GM19099 (cell line): ENCODE measurements at regions not wholly inside any gene's neighbourhood (a gene's known extent, or its start where the extent isn't known, plus 50 kb on each side); places are given as distances from the start of the nearest gene placed in this dataset.

Experiments used
- POLR2A ChIP-seq: IDR thresholded peaks from 3 replicates; pipeline ENCODE4 v1.6.1; 2011; ENCODE audit warnings: low read depth; ENCODE audit not compliant: insufficient read length; ENCODE audit errors: extremely low read depth

- TF ChIP-seq POLR2A: no peak
These were observed 1480.7 kb upstream of the WWC1 start for GRCh38 chr5:166810721-166811120.

GRCh38 chr5:166823360-166823759, 1468.1 kb upstream of the WWC1 start:
- TF ChIP-seq POLR2A: no peak

- TF ChIP-seq POLR2A: no peak
These were observed 1457.2 kb upstream of the WWC1 start for GRCh38 chr5:166834246-166834645.

- TF ChIP-seq POLR2A: no peak
These were observed 1446.4 kb upstream of the WWC1 start for GRCh38 chr5:166845044-166845443.

GRCh38 chr5:166856791-166857190, 1434.7 kb upstream of the WWC1 start:
- no peak for TF ChIP-seq POLR2A

GRCh38 chr5:166860426-166860825, 1431.0 kb upstream of the WWC1 start:
- TF ChIP-seq POLR2A: no peak

- no peak for TF ChIP-seq POLR2A
These were observed 1428.9 kb upstream of the WWC1 start for GRCh38 chr5:166862581-166862980.

GRCh38 chr5:166865206-166865605, 1426.2 kb upstream of the WWC1 start:
- no peak for TF ChIP-seq POLR2A

GRCh38 chr5:166880456-166880855, 1411.0 kb upstream of the WWC1 start:
- TF ChIP-seq POLR2A: no peak

- TF ChIP-seq POLR2A: no peak
These were observed 1409.6 kb upstream of the WWC1 start for GRCh38 chr5:166881802-166882201.

GRCh38 chr5:166883016-166883415, 1408.4 kb upstream of the WWC1 start:
- TF ChIP-seq POLR2A: no peak

- no peak for TF ChIP-seq POLR2A
These were observed 1393.3 kb upstream of the WWC1 start for GRCh38 chr5:166898166-166898565.

GRCh38 chr5:166899343-166899742, 1392.1 kb upstream of the WWC1 start:
- no peak for TF ChIP-seq POLR2A

- TF ChIP-seq POLR2A: no peak
These were observed 1386.9 kb upstream of the WWC1 start for GRCh38 chr5:166904571-166904970.

- TF ChIP-seq POLR2A: no peak
These were observed 1384.3 kb upstream of the WWC1 start for GRCh38 chr5:166906991-166907713.

GRCh38 chr5:166909040-166909439, 1382.4 kb upstream of the WWC1 start:
- TF ChIP-seq POLR2A: no peak

- no peak for TF ChIP-seq POLR2A
These were observed 1381.5 kb upstream of the WWC1 start for GRCh38 chr5:166909926-166910325.
